Nephron progenitor cell (in vitro differentiated cells): ENCODE measurements at regions not wholly inside any gene's neighbourhood (a gene's known extent, or its start where the extent isn't known, plus 50 kb on each side); places are given as distances from the start of the nearest gene placed in this dataset.
"Not testable (repeated sequence)": the region's sequence is repeated elsewhere in the genome, so short reads cannot be mapped to it uniquely, and the experiment has no call there.

ENCODE experiments used
- DNase-seq: peaks from one replicate; pipeline ENCODE4 v3.0.0; 2021
- H3K27ac Mint-ChIP-seq: 2 replicates; pipeline ENCODE4 v1.8.0; 2021; ENCODE audit warnings: mild to moderate bottlenecking, moderate library complexity, mixed read lengths
- H3K27me3 Mint-ChIP-seq: 2 replicates; pipeline ENCODE4 v1.8.0; 2021; ENCODE audit warnings: mild to moderate bottlenecking, low read depth, mixed read lengths; ENCODE audit not compliant: poor library complexity
- H3K36me3 Mint-ChIP-seq: 2 replicates; pipeline ENCODE4 v1.8.0; 2021; ENCODE audit warnings: low read depth, mixed read lengths
- H3K4me1 Mint-ChIP-seq: 2 replicates; pipeline ENCODE4 v1.8.0; 2021; ENCODE audit warnings: mixed read lengths
- H3K4me3 Mint-ChIP-seq: 2 replicates; pipeline ENCODE4 v1.8.0; 2021; ENCODE audit warnings: mild to moderate bottlenecking, moderate library complexity, mixed read lengths
- H3K9me3 Mint-ChIP-seq: 2 replicates; pipeline ENCODE4 v1.8.0; 2021; ENCODE audit warnings: mild to moderate bottlenecking, moderate library complexity, mixed read lengths

DNA sequence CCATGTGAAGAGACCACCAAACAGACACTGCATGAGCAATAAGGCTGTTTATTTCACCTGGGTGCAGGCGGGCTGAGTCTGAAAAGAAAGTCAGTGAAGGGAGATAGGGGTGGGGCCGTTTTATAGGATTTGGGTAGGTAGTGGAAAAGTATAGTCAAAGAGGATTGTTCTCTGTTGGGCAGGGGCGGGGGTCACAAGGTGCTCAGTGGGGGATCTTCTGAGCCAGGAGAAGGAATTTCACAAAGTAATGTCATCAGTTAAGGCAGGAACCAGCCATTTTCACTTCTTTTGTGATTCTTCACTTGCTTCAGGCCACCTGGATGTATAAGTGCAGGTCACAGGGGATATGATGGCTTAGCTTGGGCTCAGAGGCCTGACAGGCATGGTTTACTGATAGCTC is 444.6 kb upstream of the ZNG1F start:
- H3K27ac Mint-ChIP-seq, H3K27me3 Mint-ChIP-seq, H3K4me3 Mint-ChIP-seq: not testable (repeated sequence)

GRCh38 chr9:41623666-41624065 is 434.5 kb upstream of the ZNG1F start:
- not testable (repeated sequence) for H3K4me3 Mint-ChIP-seq, H3K36me3 Mint-ChIP-seq, DNase-seq, H3K9me3 Mint-ChIP-seq, H3K27ac Mint-ChIP-seq, H3K27me3 Mint-ChIP-seq, H3K4me1 Mint-ChIP-seq

More for the DNA sequence above, 444.6 kb upstream of the ZNG1F start:
- H3K9me3 Mint-ChIP-seq, H3K4me1 Mint-ChIP-seq, H3K36me3 Mint-ChIP-seq, DNase-seq: not testable (repeated sequence)

DNA sequence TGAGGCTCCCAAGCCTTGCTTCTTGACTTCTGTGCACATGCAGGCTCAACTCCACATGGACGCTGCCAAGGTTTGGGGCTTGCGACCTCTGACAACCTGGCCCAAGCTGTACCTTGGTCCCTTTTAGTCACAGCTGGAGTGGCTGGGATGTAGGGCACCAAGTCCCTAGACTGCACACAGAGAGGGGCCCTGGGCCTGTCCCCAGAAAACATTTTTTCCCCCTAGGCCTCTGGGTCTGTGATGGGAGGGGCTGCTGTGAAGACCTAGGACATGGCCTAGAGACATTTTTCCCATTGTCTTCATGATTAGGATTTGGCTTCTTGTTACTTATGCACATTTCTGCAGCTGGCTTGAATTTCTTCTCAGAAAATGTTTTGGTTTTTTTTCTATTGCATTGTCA is 430.1 kb upstream of the ZNG1F start:
- DNase-seq, H3K27me3 Mint-ChIP-seq, H3K36me3 Mint-ChIP-seq, H3K4me3 Mint-ChIP-seq, H3K4me1 Mint-ChIP-seq, H3K27ac Mint-ChIP-seq, H3K9me3 Mint-ChIP-seq: not testable (repeated sequence)

- H3K36me3 Mint-ChIP-seq, H3K4me3 Mint-ChIP-seq, DNase-seq, H3K27me3 Mint-ChIP-seq, H3K9me3 Mint-ChIP-seq, H3K27ac Mint-ChIP-seq, H3K4me1 Mint-ChIP-seq: not testable (repeated sequence)
Observed at GRCh38 chr9:41606961-41607547, 417.9 kb upstream of the ZNG1F start.

GRCh38 chr9:41565572-41565971 is 376.5 kb upstream of the ZNG1F start:
- not testable (repeated sequence) for H3K27ac Mint-ChIP-seq

More at GRCh38 chr9:41565572-41565971, 376.5 kb upstream of the ZNG1F start:
- H3K4me3 Mint-ChIP-seq, H3K9me3 Mint-ChIP-seq, H3K36me3 Mint-ChIP-seq, H3K27me3 Mint-ChIP-seq, H3K4me1 Mint-ChIP-seq, DNase-seq: not testable (repeated sequence)
